Mammary epithelial cell (primary cell): ENCODE measurements at regions not wholly inside any gene's neighbourhood (a gene's known extent, or its start where the extent isn't known, plus 50 kb on each side); places are given as distances from the start of the nearest gene placed in this dataset.

ENCODE experiments used
- CTCF ChIP-seq, 2 donors: IDR thresholded peaks in 1 of 2; conservative IDR thresholded peaks in 1 of 2; 2 replicates each; pipeline ENCODE4 v1.5.1; 2011 to 2012; ENCODE audit warnings: inconsistent platforms in 2 of 2, low read length in 2 of 2, mild to moderate bottlenecking in 2 of 2, control low read depth in 1 of 2, low read depth in 1 of 2; ENCODE audit not compliant: insufficient read depth in 1 of 2; ENCODE audit errors: extremely low read depth in 1 of 2
- EZH2 ChIP-seq: IDR thresholded peaks from 2 replicates; pipeline ENCODE4 v1.6.1; 2012; ENCODE audit warnings: low read length, inconsistent platforms, borderline replicate concordance

- TF ChIP-seq CTCF (conservative IDR thresholded peaks at IDR 0.05 in 1 of 2, IDR thresholded peaks at IDR 0.05 in 1 of 2; ENCODE audit: extremely low read depth in 1 of 2, insufficient read depth in 1 of 2, low read depth in 1 of 2, low read length in 2 of 2) (no peak), EZH2 (no peak)
These were observed 291.0 kb upstream of the TNRC6C start for GRCh38 chr17:77667478-77667877.
